ENCODE measurements at regions not wholly inside any gene's neighbourhood (a gene's known extent, or its start where the extent isn't known, plus 50 kb on each side); places are given as distances from the start of the nearest gene placed in this dataset.
"Not testable (repeated sequence)": the region's sequence is repeated elsewhere in the genome, so short reads cannot be mapped to it uniquely, and the experiment has no call there.

DNA sequence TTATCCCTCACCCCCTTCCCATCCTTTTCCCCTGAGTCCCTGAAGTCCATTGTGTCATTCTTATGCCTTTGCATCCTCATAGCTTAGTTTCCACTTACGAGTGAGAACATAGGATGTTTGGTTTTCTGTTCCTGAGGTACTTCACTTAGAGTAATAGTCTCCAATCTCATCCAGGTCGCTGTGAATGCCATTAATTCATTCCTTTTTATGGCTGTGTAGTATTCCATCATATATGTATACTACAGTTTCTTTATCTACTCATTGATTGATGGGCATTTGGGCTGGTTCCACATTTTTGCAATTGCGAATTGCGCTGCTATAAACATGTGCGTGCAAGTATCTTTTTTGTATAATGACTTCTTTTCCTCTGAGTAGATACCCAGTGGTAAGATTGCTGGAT lies 172.1 kb downstream of the URI1 start:
- POLR2A ChIA-PET; H3K79me2 ChIP-seq (ENCODE audit: control insufficient read depth, insufficient read depth, low read length); H3K4me3 ChIP-seq; H3K9me3 ChIP-seq (replicated peaks; ENCODE audit: control insufficient read depth, insufficient read depth, low read depth, low read length); H3K9ac ChIP-seq (ENCODE audit: insufficient read depth in 1 of 2, low read depth in 2 of 2, low read length in 2 of 2); H2AFZ ChIP-seq (ENCODE audit: low read depth, low read length); intact Hi-C loops (cut with micrococcal nuclease); FAIRE-seq; H4K20me1 ChIP-seq (replicated peaks; ENCODE audit: control insufficient read depth, insufficient read depth, low read length); ATAC-seq; in situ Hi-C loops (cut with MboI); DNase-seq (ENCODE audit: extremely low read depth in 1 of 4, low spot score in 3 of 4); H3K9me1 ChIP-seq (ENCODE audit: control insufficient read depth, insufficient read depth, low read length); H3K27ac ChIP-seq (ENCODE audit: extremely low read depth, low read depth, low read length); CTCF ChIA-PET (ENCODE audit: low intra/inter-chr PET ratio); H3K4me1 ChIP-seq (replicated peaks in 1 of 2; ENCODE audit: control insufficient read depth in 2 of 2, insufficient read depth in 2 of 2, low read length in 2 of 2); H3K4me2 ChIP-seq (ENCODE audit: insufficient read depth, low read length); H3K36me3 ChIP-seq (ENCODE audit: control insufficient read depth, insufficient read depth, low read length); BruUV-seq (replicated peaks): not testable (repeated sequence)
- H3K27me3 ChIP-seq (ENCODE audit: control insufficient read depth in 2 of 2, insufficient read depth in 2 of 2, low read length in 2 of 2): peaks cover 27 to 64% of the 10 kb centered on the region in 2 experiments; a peak in 4 of 5 replicates
- WGBS (ENCODE audit: insufficient coverage, low coverage, missing lambda C conversion rate): 9% methylated on average over 5 of the region's 5 CpGs

GRCh38 chr19:30115947-30116346 lies 173.9 kb downstream of the URI1 start:
- Histone ChIP-seq H3K36me3 (ENCODE audit: control insufficient read depth, insufficient read depth, low read length) (no peaks in the 10 kb centered on the region), H3K27me3 (ENCODE audit: control insufficient read depth in 2 of 2, insufficient read depth in 2 of 2, low read length in 2 of 2) (peaks cover 17 to 51% of the 10 kb centered on the region in 2 experiments; a peak in 4 of 5 replicates), H3K4me2 (ENCODE audit: insufficient read depth, low read length) (no peak overlapping the region), H3K9ac (ENCODE audit: insufficient read depth in 1 of 2, low read depth in 2 of 2, low read length in 2 of 2) (no peak overlapping the region), H3K4me3 (no peak overlapping the region), H3K9me1 (ENCODE audit: control insufficient read depth, insufficient read depth, low read length) (no peaks in the 10 kb centered on the region), H3K9me3 (replicated peaks; ENCODE audit: control insufficient read depth, insufficient read depth, low read depth, low read length) (no peaks in the 10 kb centered on the region), H3K4me1 (replicated peaks in 1 of 2; ENCODE audit: control insufficient read depth in 2 of 2, insufficient read depth in 2 of 2, low read length in 2 of 2) (peaks cover 0 to 8% of the 10 kb centered on the region in 2 experiments; a peak in 2 of 5 replicates), H3K79me2 (ENCODE audit: control insufficient read depth, insufficient read depth, low read length) (no peaks in the 10 kb centered on the region), H4K20me1 (replicated peaks; ENCODE audit: control insufficient read depth, insufficient read depth, low read length) (peaks cover 4% of the 10 kb centered on the region; the same call in 1 of the 2 replicates), H2AFZ (ENCODE audit: low read depth, low read length) (no peak overlapping the region), H3K27ac (ENCODE audit: extremely low read depth, low read depth, low read length) (no peak overlapping the region)
- BruUV-seq (replicated peaks): no TSS peak
- ChIA-PET CTCF (ENCODE audit: low intra/inter-chr PET ratio) (no interaction called here), POLR2A (no interaction called here)
- ATAC-seq (no peak), FAIRE-seq (no peak), DNase-seq (ENCODE audit: extremely low read depth in 1 of 4, low spot score in 3 of 4) (no peak)
- intact Hi-C loops (cut with micrococcal nuclease) (no loop called here), in situ Hi-C loops (cut with MboI) (no loop called here)
- 4% methylated on average over 2 of the region's 2 CpGs for WGBS (ENCODE audit: insufficient coverage, low coverage, missing lambda C conversion rate)
- no peak for TF ChIP-seq TRIM28 (IDR thresholded peaks at IDR 0.05)
- no peak for TF ChIP-seq MYBL2 (IDR thresholded peaks at IDR 0.05; ENCODE audit: low read depth)
- no peak for TF ChIP-seq MYBL2 (CRISPR knock-in tag; IDR thresholded peaks at IDR 0.05; ENCODE audit: borderline replicate concordance)
- TF ChIP-seq POLR2A (conservative IDR thresholded peaks at IDR 0.05): no peak
- TF ChIP-seq FOXP1 (CRISPR knock-in tag; IDR thresholded peaks at IDR 0.05): no peak
- TF ChIP-seq NFYB (IDR thresholded peaks at IDR 0.05; ENCODE audit: extremely low read depth, insufficient read length): no peak
- no peak for TF ChIP-seq ILF3 (IDR thresholded peaks at IDR 0.05; ENCODE audit: borderline replicate concordance)
- TF ChIP-seq PCBP2 (IDR thresholded peaks at IDR 0.05; ENCODE audit: low read depth, low read length, poor library complexity, severe bottlenecking): no peak
- no peak for TF ChIP-seq ZNF785 (CRISPR knock-in tag; IDR thresholded peaks at IDR 0.05)
- no peak for TF ChIP-seq ZNF609 (CRISPR knock-in tag; IDR thresholded peaks at IDR 0.05; ENCODE audit: borderline replicate concordance)
- no peak for TF ChIP-seq ZNF3 (CRISPR knock-in tag; IDR thresholded peaks at IDR 0.05)
- TF ChIP-seq ZNF76 (CRISPR knock-in tag; IDR thresholded peaks at IDR 0.05; ENCODE audit: borderline replicate concordance): no peak
- no peak for TF ChIP-seq BRF1 (IDR thresholded peaks at IDR 0.05; ENCODE audit: borderline replicate concordance, extremely low read depth, insufficient read length)

All from K562 (cell line).